HEK293 (cell line): ENCODE measurements at regions not wholly inside any gene's neighbourhood (a gene's known extent, or its start where the extent isn't known, plus 50 kb on each side); places are given as distances from the start of the nearest gene placed in this dataset.

Experiments used
- ZBTB1 ChIP-seq: fragments of 450-650 bp; formaldehyde crosslinking; IDR thresholded peaks from 2 replicates; pipeline ENCODE4 v1.5.1; 2016; ENCODE audit warnings: missing biosample characterization, missing genetic modification characterization
- ZNF24 ChIP-seq: fragments of 450-650 bp; formaldehyde crosslinking; IDR thresholded peaks from 2 replicates; pipeline ENCODE4 v1.5.1; 2016; ENCODE audit warnings: missing biosample characterization, missing genetic modification characterization
- ZNF404 ChIP-seq: fragments of 450-650 bp; formaldehyde crosslinking; IDR thresholded peaks from 2 replicates; pipeline ENCODE4 v1.5.1; 2017; ENCODE audit warnings: missing biosample characterization, missing genetic modification characterization
- TF ChIP-seq, protein P1 (sequence below): fragments of 450-650 bp; formaldehyde crosslinking; IDR thresholded peaks from 2 replicates; pipeline ENCODE4 v1.5.1; 2016; ENCODE audit warnings: missing biosample characterization, missing genetic modification characterization
- TF ChIP-seq, protein P2 (sequence below): fragments of 450-650 bp; formaldehyde crosslinking; IDR thresholded peaks from 2 replicates; pipeline ENCODE4 v1.5.1; 2016; ENCODE audit warnings: missing biosample characterization, missing genetic modification characterization

GRCh38 chr20:22915512-22915911 lies 119.6 kb upstream of the SSTR4 start:
- TF ChIP-seq, protein P1, sequence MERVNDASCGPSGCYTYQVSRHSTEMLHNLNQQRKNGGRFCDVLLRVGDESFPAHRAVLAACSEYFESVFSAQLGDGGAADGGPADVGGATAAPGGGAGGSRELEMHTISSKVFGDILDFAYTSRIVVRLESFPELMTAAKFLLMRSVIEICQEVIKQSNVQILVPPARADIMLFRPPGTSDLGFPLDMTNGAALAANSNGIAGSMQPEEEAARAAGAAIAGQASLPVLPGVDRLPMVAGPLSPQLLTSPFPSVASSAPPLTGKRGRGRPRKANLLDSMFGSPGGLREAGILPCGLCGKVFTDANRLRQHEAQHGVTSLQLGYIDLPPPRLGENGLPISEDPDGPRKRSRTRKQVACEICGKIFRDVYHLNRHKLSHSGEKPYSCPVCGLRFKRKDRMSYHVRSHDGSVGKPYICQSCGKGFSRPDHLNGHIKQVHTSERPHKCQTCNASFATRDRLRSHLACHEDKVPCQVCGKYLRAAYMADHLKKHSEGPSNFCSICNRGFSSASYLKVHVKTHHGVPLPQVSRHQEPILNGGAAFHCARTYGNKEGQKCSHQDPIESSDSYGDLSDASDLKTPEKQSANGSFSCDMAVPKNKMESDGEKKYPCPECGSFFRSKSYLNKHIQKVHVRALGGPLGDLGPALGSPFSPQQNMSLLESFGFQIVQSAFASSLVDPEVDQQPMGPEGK (tag by site-specific recombination): no peak
- TF ChIP-seq, protein P2, sequence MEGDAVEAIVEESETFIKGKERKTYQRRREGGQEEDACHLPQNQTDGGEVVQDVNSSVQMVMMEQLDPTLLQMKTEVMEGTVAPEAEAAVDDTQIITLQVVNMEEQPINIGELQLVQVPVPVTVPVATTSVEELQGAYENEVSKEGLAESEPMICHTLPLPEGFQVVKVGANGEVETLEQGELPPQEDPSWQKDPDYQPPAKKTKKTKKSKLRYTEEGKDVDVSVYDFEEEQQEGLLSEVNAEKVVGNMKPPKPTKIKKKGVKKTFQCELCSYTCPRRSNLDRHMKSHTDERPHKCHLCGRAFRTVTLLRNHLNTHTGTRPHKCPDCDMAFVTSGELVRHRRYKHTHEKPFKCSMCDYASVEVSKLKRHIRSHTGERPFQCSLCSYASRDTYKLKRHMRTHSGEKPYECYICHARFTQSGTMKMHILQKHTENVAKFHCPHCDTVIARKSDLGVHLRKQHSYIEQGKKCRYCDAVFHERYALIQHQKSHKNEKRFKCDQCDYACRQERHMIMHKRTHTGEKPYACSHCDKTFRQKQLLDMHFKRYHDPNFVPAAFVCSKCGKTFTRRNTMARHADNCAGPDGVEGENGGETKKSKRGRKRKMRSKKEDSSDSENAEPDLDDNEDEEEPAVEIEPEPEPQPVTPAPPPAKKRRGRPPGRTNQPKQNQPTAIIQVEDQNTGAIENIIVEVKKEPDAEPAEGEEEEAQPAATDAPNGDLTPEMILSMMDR (tag by site-specific recombination): no peak
- TF ChIP-seq ZBTB1 (tag by site-specific recombination) (no peak), ZNF24 (tag by site-specific recombination) (no peak), ZNF404 (tag by site-specific recombination) (no peak)
